Progenitor cell of endocrine pancreas (in vitro differentiated cells): ENCODE measurements at regions not wholly inside any gene's neighbourhood (a gene's known extent, or its start where the extent isn't known, plus 50 kb on each side); places are given as distances from the start of the nearest gene placed in this dataset.

ENCODE experiments used
- DNase-seq: peaks from one replicate; pipeline ENCODE4 v3.0.0; 2021; ENCODE audit warnings: low spot score; ENCODE audit not compliant: unreplicated experiment
- H3K27ac Mint-ChIP-seq: 2 replicates; pipeline ENCODE4 v1.8.0; 2021; ENCODE audit warnings: mild to moderate bottlenecking, moderate library complexity, mixed read lengths
- H3K27me3 Mint-ChIP-seq: 2 replicates; pipeline ENCODE4 v1.8.0; 2021; ENCODE audit warnings: mixed read lengths
- H3K36me3 Mint-ChIP-seq: 2 replicates; pipeline ENCODE4 v1.8.0; 2022; ENCODE audit warnings: mixed read lengths; ENCODE audit not compliant: insufficient read depth
- H3K4me1 Mint-ChIP-seq: 2 replicates; pipeline ENCODE4 v1.8.0; 2021; ENCODE audit warnings: low read depth, mixed read lengths
- H3K4me3 Mint-ChIP-seq: 2 replicates; pipeline ENCODE4 v1.8.0; 2021; ENCODE audit warnings: low read depth, mild to moderate bottlenecking, moderate library complexity, mixed read lengths
- H3K9me3 Mint-ChIP-seq: 2 replicates; pipeline ENCODE4 v1.8.0; 2021; ENCODE audit warnings: low read depth, mixed read lengths
- TF ChIP-seq, protein P1 (sequence below): fragments of 200-600 bp; sonication (generic); IDR thresholded peaks from one replicate; pipeline ENCODE4 v1.5.0; 2021; ENCODE audit warnings: antibody characterized with exemption, mild to moderate bottlenecking; ENCODE audit not compliant: unreplicated experiment

- no peak overlapping the region for H3K27ac Mint-ChIP-seq
- no peaks in the 10 kb centered on the region for H3K9me3 Mint-ChIP-seq
- no peaks in the 10 kb centered on the region for H3K36me3 Mint-ChIP-seq
- H3K4me3 Mint-ChIP-seq = no peak overlapping the region
- H3K4me1 Mint-ChIP-seq = no peaks in the 10 kb centered on the region
- TF ChIP-seq, protein P1, sequence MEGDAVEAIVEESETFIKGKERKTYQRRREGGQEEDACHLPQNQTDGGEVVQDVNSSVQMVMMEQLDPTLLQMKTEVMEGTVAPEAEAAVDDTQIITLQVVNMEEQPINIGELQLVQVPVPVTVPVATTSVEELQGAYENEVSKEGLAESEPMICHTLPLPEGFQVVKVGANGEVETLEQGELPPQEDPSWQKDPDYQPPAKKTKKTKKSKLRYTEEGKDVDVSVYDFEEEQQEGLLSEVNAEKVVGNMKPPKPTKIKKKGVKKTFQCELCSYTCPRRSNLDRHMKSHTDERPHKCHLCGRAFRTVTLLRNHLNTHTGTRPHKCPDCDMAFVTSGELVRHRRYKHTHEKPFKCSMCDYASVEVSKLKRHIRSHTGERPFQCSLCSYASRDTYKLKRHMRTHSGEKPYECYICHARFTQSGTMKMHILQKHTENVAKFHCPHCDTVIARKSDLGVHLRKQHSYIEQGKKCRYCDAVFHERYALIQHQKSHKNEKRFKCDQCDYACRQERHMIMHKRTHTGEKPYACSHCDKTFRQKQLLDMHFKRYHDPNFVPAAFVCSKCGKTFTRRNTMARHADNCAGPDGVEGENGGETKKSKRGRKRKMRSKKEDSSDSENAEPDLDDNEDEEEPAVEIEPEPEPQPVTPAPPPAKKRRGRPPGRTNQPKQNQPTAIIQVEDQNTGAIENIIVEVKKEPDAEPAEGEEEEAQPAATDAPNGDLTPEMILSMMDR = no peak
- no peak for DNase-seq
- no peaks in the 10 kb centered on the region for H3K27me3 Mint-ChIP-seq
These were observed 212.4 kb upstream of the SPAG17 start for GRCh38 chr1:118397496-118397859.

DNA sequence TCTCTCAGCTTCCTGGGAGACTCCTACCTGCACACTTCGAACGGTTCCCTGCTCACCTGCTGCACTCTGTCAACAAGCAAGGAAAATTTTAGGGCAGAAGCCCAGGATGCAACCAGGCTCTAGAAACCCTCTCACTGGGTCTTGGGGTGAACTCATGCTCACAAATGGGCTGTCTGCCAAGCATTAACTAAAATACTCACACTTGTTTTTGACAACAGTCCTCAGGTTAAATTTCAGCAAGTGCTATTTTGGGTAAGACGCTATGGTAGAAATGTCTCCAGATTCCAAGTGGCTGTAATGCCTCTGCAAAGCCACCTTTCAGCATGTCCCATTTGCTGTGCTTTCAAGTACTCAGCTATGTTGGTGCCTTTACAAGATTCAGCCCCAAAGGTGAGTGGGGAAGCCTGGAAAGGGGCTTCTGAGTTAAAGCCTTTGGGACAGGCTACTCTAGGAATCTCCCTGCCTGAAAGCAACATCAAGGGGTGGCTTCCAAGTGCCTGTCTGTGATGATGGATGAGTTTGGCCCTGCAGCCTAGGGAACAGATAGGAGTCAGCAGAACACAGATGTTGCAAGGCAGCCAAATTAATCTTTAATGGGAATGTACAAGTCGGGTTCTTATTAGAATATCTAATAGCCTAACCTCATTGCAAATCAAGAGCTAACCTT, 211.9 kb upstream of the SPAG17 start:
- Mint-ChIP-seq H3K27ac (no peak overlapping the region), H3K4me1 (no peaks in the 10 kb centered on the region), H3K27me3 (no peaks in the 10 kb centered on the region), H3K4me3 (no peak overlapping the region), H3K9me3 (no peaks in the 10 kb centered on the region), H3K36me3 (no peaks in the 10 kb centered on the region)
- TF ChIP-seq, protein P1 = no peak
- no peak for DNase-seq

GRCh38 chr1:118396279-118396678, 211.3 kb upstream of the SPAG17 start:
- DNase-seq = no peak
- Mint-ChIP-seq H3K4me1 (no peaks in the 10 kb centered on the region), H3K4me3 (no peak overlapping the region), H3K27ac (no peak overlapping the region), H3K9me3 (no peaks in the 10 kb centered on the region), H3K36me3 (no peaks in the 10 kb centered on the region), H3K27me3 (no peaks in the 10 kb centered on the region)
- TF ChIP-seq, protein P1 = no peak

GRCh38 chr1:118395430-118395991, 210.5 kb upstream of the SPAG17 start:
- TF ChIP-seq, protein P1 = no peak
- Mint-ChIP-seq H3K4me3 (no peak overlapping the region), H3K27me3 (no peaks in the 10 kb centered on the region), H3K9me3 (no peaks in the 10 kb centered on the region), H3K36me3 (no peaks in the 10 kb centered on the region), H3K27ac (no peak overlapping the region), H3K4me1 (no peaks in the 10 kb centered on the region)
- DNase-seq = no peak

GRCh38 chr1:118390955-118391354, 205.9 kb upstream of the SPAG17 start:
- Mint-ChIP-seq H3K4me3 (no peak overlapping the region), H3K27me3 (peaks cover 5% of the 10 kb centered on the region), H3K4me1 (no peaks in the 10 kb centered on the region), H3K27ac (no peak overlapping the region), H3K9me3 (no peaks in the 10 kb centered on the region), H3K36me3 (no peaks in the 10 kb centered on the region)
- no peak for DNase-seq
- TF ChIP-seq, protein P1 = no peak
